A549 (cell line): ENCODE measurements at regions not wholly inside any gene's neighbourhood (a gene's known extent, or its start where the extent isn't known, plus 50 kb on each side); places are given as distances from the start of the nearest gene placed in this dataset.

Experiments
- ATAC-seq, 2 experiments: fragments of 200-7000 bp in 1 of 2; fragments of >200 bp in 1 of 2; cut with Nextera tagmentation in 1 of 2; cut with Tn5 transposase in 1 of 2; 3 replicates each; pipeline versions ENCODE4 v1.8.0 to v1.9.1; 2018 to 2020; ENCODE audit warnings: mild to moderate bottlenecking in 1 of 2, moderate library complexity in 1 of 2
- CTCF ChIA-PET: fragments of 300-600 bp; sonication (Branson Sonifier 250); formaldehyde crosslinking; extraction: SDS; loops from one replicate; lab custom pipeline; 2021; ENCODE audit warnings: antibody characterized with exemption, inconsistent platforms; lab: Yijun Ruan, JAX
- POLR2A ChIA-PET: fragments of 350-600 bp; formaldehyde crosslinking; extraction: SDS; loops from one replicate; lab custom pipeline; 2021; ENCODE audit warnings: antibody characterized with exemption, inconsistent platforms; lab: Yijun Ruan, JAX
- DNase-seq, 2 experiments: peaks; one replicate each; pipeline versions ENCODE4 v3.0.0 to v3.0.0-alpha.2; 2011 to 2016; ENCODE audit warnings: low read depth in 1 of 2, low spot score in 1 of 2
- FAIRE-seq: peaks from 2 replicates; lab custom pipeline; 2011; peaks lifted over from hg19 to GRCh38; lab: Jason Lieb, UNC
- H3K27ac ChIP-seq, 2 experiments: fragments of >200 bp; sonication (Bioruptor Twin); formaldehyde crosslinking; 3 replicates each; pipeline ENCODE4 v1.5.1; 2016 to 2017
- H3K4me1 ChIP-seq: fragments of >200 bp; sonication (Bioruptor Twin); formaldehyde crosslinking; 3 replicates; pipeline ENCODE4 v1.6.1; 2016
- H3K4me2 ChIP-seq: fragments of >200 bp; sonication (Bioruptor Twin); formaldehyde crosslinking; 3 replicates; pipeline ENCODE4 v1.6.1; 2016
- H3K4me3 ChIP-seq: fragments of >200 bp; sonication (Bioruptor Twin); formaldehyde crosslinking; 3 replicates; pipeline ENCODE4 v1.5.1; 2016
- H3K9me3 ChIP-seq: fragments of >200 bp; sonication (Bioruptor Twin); formaldehyde crosslinking; 3 replicates; pipeline ENCODE4 v1.6.1; 2016
- BHLHE40 ChIP-seq: IDR thresholded peaks from 2 replicates; pipeline ENCODE4 v1.6.1; 2012; ENCODE audit warnings: low read depth, low read length, inconsistent platforms
- CEBPB ChIP-seq, 2 experiments: fragments of >200 bp in 1 of 2; sonication (Bioruptor Twin) in 1 of 2; formaldehyde crosslinking in 1 of 2; IDR thresholded peaks; 2 replicates each; pipeline ENCODE4 v1.6.1; 2012 to 2016
- CHD4 ChIP-seq: fragments of 200-600 bp; sonication (generic); IDR thresholded peaks from 2 replicates; pipeline ENCODE4 v1.6.1; 2016; ENCODE audit warnings: antibody characterized with exemption, mild to moderate bottlenecking, borderline replicate concordance
- EHF ChIP-seq: fragments of 250-450 bp; sonication (Bioruptor Pico); IDR thresholded peaks from 2 replicates; pipeline ENCODE4 v1.5.0; 2020; ENCODE audit warnings: mild to moderate bottlenecking
- EHMT2 ChIP-seq: fragments of 200-600 bp; sonication (generic); IDR thresholded peaks from 2 replicates; pipeline ENCODE4 v1.6.1; 2016; ENCODE audit warnings: antibody characterized with exemption, low read depth, mild to moderate bottlenecking, moderate library complexity
- EP300 ChIP-seq, 2 experiments: fragments of >200 bp; sonication (Bioruptor Twin); formaldehyde crosslinking; IDR thresholded peaks; 2 replicates in 1 of 2; 3 replicates in 1 of 2; pipeline ENCODE4 v1.6.1; 2016 to 2017
- ESRRA ChIP-seq: fragments of 150-350 bp; IDR thresholded peaks from 2 replicates; pipeline ENCODE4 v1.6.1; 2014; ENCODE audit warnings: mild to moderate bottlenecking, low read length, borderline replicate concordance
- FOSL2 ChIP-seq, 2 experiments: fragments of 450-650 bp in 1 of 2; fragments of >200 bp in 1 of 2; sonication (Bioruptor Twin) in 1 of 2; formaldehyde crosslinking; IDR thresholded peaks; 2 replicates each; pipeline versions ENCODE4 v1.5.0 to v1.6.1; 2016 to 2020; ENCODE audit warnings: mild to moderate bottlenecking in 1 of 2, moderate library complexity in 1 of 2
- FOXS1 ChIP-seq: fragments of 250-450 bp; sonication (Bioruptor Pico); IDR thresholded peaks from 2 replicates; pipeline ENCODE4 v1.5.0; 2020; ENCODE audit warnings: mild to moderate bottlenecking, moderate library complexity
- GATA3 ChIP-seq: IDR thresholded peaks from 2 replicates; pipeline ENCODE4 v1.6.1; 2012; ENCODE audit warnings: borderline replicate concordance
- HOXB13 ChIP-seq: fragments of 250-450 bp; sonication (Bioruptor Pico); IDR thresholded peaks from 2 replicates; pipeline ENCODE4 v1.5.0; 2020; ENCODE audit warnings: low read depth, mild to moderate bottlenecking, moderate library complexity
- JUN ChIP-seq, 2 experiments: fragments of >200 bp; sonication (Bioruptor Twin); formaldehyde crosslinking; IDR thresholded peaks; 2 replicates in 1 of 2; 3 replicates in 1 of 2; pipeline ENCODE4 v1.6.1; 2016 to 2017
- MAZ ChIP-seq: fragments of 150-350 bp; IDR thresholded peaks from 2 replicates; pipeline ENCODE4 v1.6.1; 2014; ENCODE audit warnings: antibody characterized with exemption, low read depth, low read length, borderline replicate concordance
- NFE2L2 ChIP-seq: fragments of 150-350 bp; conservative IDR thresholded peaks from 2 replicates; pipeline ENCODE4 v1.6.1; 2014; ENCODE audit warnings: low read length
- POLR2A ChIP-seq: IDR thresholded peaks from 2 replicates; pipeline ENCODE4 v1.6.1; 2012; ENCODE audit warnings: mild to moderate bottlenecking, low read length
- POLR2AphosphoS2 ChIP-seq: conservative IDR thresholded peaks from 2 replicates; pipeline ENCODE4 v1.6.1; 2012; ENCODE audit warnings: low read length, improper control_type of control experiment, inconsistent platforms
- SREBF2 ChIP-seq: fragments of 450-650 bp; IDR thresholded peaks from 2 replicates; pipeline ENCODE4 v1.6.1; 2014; ENCODE audit warnings: mild to moderate bottlenecking, moderate library complexity
- TP53 ChIP-seq: fragments of 250-450 bp; sonication (Bioruptor Pico); IDR thresholded peaks from 2 replicates; pipeline ENCODE4 v1.5.0; 2021; ENCODE audit warnings: mild to moderate bottlenecking, moderate library complexity
- WGBS: methylation state at CpG from one replicate; pipeline ENCODE4 v1.1.6; 2017; ENCODE audit errors: missing lambda C conversion rate; 5-methylcytosine and 5-hydroxymethylcytosine counted together
- TF ChIP-seq, protein P1 (sequence below): fragments of 200-600 bp; sonication (generic); IDR thresholded peaks from 2 replicates; pipeline ENCODE4 v1.6.1; 2016; ENCODE audit warnings: antibody characterized with exemption, mild to moderate bottlenecking, moderate library complexity
- TF ChIP-seq, protein P2 (sequence below): fragments of 450-650 bp; IDR thresholded peaks from 2 replicates; pipeline ENCODE4 v1.6.1; 2014; ENCODE audit warnings: antibody characterized with exemption
- TF ChIP-seq, protein P3 (sequence below): fragments of >200 bp; sonication (Bioruptor Twin); formaldehyde crosslinking; IDR thresholded peaks from 3 replicates; pipeline ENCODE4 v1.5.1; 2016

DNA sequence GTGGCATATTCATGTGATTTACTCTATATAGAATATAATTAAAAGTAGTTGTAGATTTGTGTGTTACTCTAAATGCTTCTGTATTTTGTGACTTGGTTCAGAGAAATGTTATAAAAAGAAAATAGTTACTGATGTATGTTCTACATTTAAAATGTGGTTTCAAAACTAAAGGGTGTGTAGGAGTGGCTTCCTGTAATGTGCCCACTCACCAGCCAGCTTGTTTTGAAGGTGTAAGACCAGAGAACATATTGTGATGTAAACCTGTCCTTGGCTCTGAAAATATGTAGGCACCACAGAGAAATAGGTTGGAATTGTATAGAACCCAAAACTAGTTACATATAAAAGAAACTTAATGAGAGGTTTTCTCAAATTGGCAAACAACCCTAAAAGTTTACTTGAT is 51.2 kb upstream of the ARRDC3 start:
- DNase-seq = no peak
- CTCF ChIA-PET = no interaction called here

DNA sequence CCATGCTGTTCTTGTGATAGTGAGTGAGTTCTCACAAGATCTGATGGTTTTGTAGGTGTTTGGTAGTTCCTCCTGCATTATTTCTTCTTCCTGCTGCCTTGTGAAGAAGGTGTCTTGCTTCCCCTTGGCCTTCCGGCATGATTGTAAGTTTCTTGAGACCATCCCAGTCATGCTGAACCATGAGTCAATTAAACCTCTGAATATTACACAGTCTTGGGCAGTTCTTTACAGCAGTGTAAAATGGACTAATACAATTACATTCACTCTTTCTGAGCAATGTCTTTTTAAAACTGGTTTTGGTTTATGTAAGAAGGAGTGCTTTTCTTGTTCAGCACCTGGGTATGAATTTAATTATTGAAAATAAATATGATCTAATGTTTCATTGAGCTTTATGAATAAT is 50.7 kb upstream of the ARRDC3 start:
- Histone ChIP-seq H3K27ac (no peak overlapping the region), H3K4me1 (no peaks in the 10 kb centered on the region), H3K4me3 (no peak overlapping the region), H3K9me3 (0 out of 3 replicates have a peak, but pooled peaks cover 3% of the 10 kb centered on the region), H3K4me2 (no peak overlapping the region)
- POLR2A ChIA-PET = no interaction called here
- TF ChIP-seq NFE2L2 = no peak
- no peak for TF ChIP-seq POLR2A
- no peak for TF ChIP-seq SREBF2
- no peak for TF ChIP-seq EHF (CRISPR knock-in tag)
- no peak for TF ChIP-seq TP53
- no peak for TF ChIP-seq CEBPB (IDR thresholded peaks at IDR 0.05)
- TF ChIP-seq JUN (IDR thresholded peaks at IDR 0.05) = no peak
- TF ChIP-seq BHLHE40 = no peak
- TF ChIP-seq, protein P1, sequence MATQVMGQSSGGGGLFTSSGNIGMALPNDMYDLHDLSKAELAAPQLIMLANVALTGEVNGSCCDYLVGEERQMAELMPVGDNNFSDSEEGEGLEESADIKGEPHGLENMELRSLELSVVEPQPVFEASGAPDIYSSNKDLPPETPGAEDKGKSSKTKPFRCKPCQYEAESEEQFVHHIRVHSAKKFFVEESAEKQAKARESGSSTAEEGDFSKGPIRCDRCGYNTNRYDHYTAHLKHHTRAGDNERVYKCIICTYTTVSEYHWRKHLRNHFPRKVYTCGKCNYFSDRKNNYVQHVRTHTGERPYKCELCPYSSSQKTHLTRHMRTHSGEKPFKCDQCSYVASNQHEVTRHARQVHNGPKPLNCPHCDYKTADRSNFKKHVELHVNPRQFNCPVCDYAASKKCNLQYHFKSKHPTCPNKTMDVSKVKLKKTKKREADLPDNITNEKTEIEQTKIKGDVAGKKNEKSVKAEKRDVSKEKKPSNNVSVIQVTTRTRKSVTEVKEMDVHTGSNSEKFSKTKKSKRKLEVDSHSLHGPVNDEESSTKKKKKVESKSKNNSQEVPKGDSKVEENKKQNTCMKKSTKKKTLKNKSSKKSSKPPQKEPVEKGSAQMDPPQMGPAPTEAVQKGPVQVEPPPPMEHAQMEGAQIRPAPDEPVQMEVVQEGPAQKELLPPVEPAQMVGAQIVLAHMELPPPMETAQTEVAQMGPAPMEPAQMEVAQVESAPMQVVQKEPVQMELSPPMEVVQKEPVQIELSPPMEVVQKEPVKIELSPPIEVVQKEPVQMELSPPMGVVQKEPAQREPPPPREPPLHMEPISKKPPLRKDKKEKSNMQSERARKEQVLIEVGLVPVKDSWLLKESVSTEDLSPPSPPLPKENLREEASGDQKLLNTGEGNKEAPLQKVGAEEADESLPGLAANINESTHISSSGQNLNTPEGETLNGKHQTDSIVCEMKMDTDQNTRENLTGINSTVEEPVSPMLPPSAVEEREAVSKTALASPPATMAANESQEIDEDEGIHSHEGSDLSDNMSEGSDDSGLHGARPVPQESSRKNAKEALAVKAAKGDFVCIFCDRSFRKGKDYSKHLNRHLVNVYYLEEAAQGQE = no peak
- TF ChIP-seq EHMT2 = no peak
- TF ChIP-seq FOXS1 = no peak
- TF ChIP-seq, protein P2, sequence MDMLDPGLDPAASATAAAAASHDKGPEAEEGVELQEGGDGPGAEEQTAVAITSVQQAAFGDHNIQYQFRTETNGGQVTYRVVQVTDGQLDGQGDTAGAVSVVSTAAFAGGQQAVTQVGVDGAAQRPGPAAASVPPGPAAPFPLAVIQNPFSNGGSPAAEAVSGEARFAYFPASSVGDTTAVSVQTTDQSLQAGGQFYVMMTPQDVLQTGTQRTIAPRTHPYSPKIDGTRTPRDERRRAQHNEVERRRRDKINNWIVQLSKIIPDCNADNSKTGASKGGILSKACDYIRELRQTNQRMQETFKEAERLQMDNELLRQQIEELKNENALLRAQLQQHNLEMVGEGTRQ = no peak
- no peak for TF ChIP-seq CHD4
- TF ChIP-seq MAZ = no peak
- TF ChIP-seq POLR2AphosphoS2 = no peak
- no peak for TF ChIP-seq HOXB13 (CRISPR knock-in tag)
- no peak for TF ChIP-seq EP300 (IDR thresholded peaks at IDR 0.05)
- WGBS = 100% methylated on average over 1 of the region's 1 CpG
- DNase-seq = no peak
- FAIRE-seq = no peak
- CTCF ChIA-PET = interaction anchor here (2.5 kb wide), 1 partner anchor 14 kb away, joined by 11 read pairs; no protein-coding TSS in a partner anchor
- no peak for ATAC-seq

More for the DNA sequence above, 51.2 kb upstream of the ARRDC3 start:
- no peaks in the 10 kb centered on the region for H3K9me3 ChIP-seq
- POLR2A ChIA-PET = no interaction called here
- no peak for FAIRE-seq
- H3K4me2 ChIP-seq = no peak overlapping the region
- no peak for ATAC-seq
- no peak overlapping the region for H3K27ac ChIP-seq
- no peaks in the 10 kb centered on the region for H3K4me1 ChIP-seq
- TF ChIP-seq GATA3 = no peak
- TF ChIP-seq, protein P3, sequence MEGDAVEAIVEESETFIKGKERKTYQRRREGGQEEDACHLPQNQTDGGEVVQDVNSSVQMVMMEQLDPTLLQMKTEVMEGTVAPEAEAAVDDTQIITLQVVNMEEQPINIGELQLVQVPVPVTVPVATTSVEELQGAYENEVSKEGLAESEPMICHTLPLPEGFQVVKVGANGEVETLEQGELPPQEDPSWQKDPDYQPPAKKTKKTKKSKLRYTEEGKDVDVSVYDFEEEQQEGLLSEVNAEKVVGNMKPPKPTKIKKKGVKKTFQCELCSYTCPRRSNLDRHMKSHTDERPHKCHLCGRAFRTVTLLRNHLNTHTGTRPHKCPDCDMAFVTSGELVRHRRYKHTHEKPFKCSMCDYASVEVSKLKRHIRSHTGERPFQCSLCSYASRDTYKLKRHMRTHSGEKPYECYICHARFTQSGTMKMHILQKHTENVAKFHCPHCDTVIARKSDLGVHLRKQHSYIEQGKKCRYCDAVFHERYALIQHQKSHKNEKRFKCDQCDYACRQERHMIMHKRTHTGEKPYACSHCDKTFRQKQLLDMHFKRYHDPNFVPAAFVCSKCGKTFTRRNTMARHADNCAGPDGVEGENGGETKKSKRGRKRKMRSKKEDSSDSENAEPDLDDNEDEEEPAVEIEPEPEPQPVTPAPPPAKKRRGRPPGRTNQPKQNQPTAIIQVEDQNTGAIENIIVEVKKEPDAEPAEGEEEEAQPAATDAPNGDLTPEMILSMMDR = no peak
- TF ChIP-seq ESRRA = no peak
- no peak for TF ChIP-seq EHMT2
- no peak for TF ChIP-seq FOSL2 (IDR thresholded peaks at IDR 0.05)
- no peak for TF ChIP-seq FOSL2 (CRISPR knock-in tag; IDR thresholded peaks at IDR 0.05)
- TF ChIP-seq, protein P1 = no peak
- TF ChIP-seq CEBPB (IDR thresholded peaks at IDR 0.05) = no peak
- no peak overlapping the region for H3K4me3 ChIP-seq
